Kidney epithelial cell (primary cell): ENCODE measurements at regions not wholly inside any gene's neighbourhood (a gene's known extent, or its start where the extent isn't known, plus 50 kb on each side); places are given as distances from the start of the nearest gene placed in this dataset.

Source experiments
- DNase-seq: peaks from one replicate; pipeline ENCODE4 v3.0.0-alpha.2; 2010; ENCODE audit warnings: low read depth
- H3K27me3 ChIP-seq: 2 replicates; pipeline ENCODE4 v1.6.0; 2011; ENCODE audit warnings: low read length; ENCODE audit not compliant: control insufficient read depth, insufficient read depth
- H3K36me3 ChIP-seq: 2 replicates; pipeline ENCODE4 v1.5.1; 2011; ENCODE audit warnings: low read length; ENCODE audit not compliant: control insufficient read depth, insufficient read depth
- H3K4me3 ChIP-seq: 2 replicates; pipeline ENCODE4 v1.5.1; 2011; ENCODE audit warnings: low read depth, mild to moderate bottlenecking, control low read depth, low read length
- CTCF ChIP-seq: IDR thresholded peaks from 2 replicates; pipeline ENCODE4 v1.5.1; 2011; ENCODE audit warnings: mild to moderate bottlenecking, moderate library complexity, low read length, control low read depth, inconsistent platforms; ENCODE audit not compliant: insufficient read depth, poor library complexity, severe bottlenecking

GRCh38 chr1:90319918-90320317 is 325.0 kb downstream of the ZNF326 start:
- Histone ChIP-seq H3K36me3 (no peaks in the 10 kb centered on the region), H3K27me3 (no peaks in the 10 kb centered on the region), H3K4me3 (no peak overlapping the region)
- no peak for DNase-seq
- no peak for TF ChIP-seq CTCF

- H3K4me3 ChIP-seq = no peak overlapping the region
- H3K27me3 ChIP-seq = no peaks in the 10 kb centered on the region
- no peaks in the 10 kb centered on the region for H3K36me3 ChIP-seq
- DNase-seq = no peak
- TF ChIP-seq CTCF = no peak
These were observed 323.5 kb downstream of the ZNF326 start for GRCh38 chr1:90318431-90318830.

- TF ChIP-seq CTCF = no peak
- Histone ChIP-seq H3K36me3 (no peaks in the 10 kb centered on the region), H3K4me3 (no peak overlapping the region), H3K27me3 (no peaks in the 10 kb centered on the region)
- DNase-seq = no peak
These were observed 322.7 kb downstream of the ZNF326 start for GRCh38 chr1:90317628-90318027.

- no peaks in the 10 kb centered on the region for H3K36me3 ChIP-seq
- TF ChIP-seq CTCF = no peak
- DNase-seq = no peak
These were observed 319.6 kb downstream of the ZNF326 start for GRCh38 chr1:90314533-90314932.

DNA sequence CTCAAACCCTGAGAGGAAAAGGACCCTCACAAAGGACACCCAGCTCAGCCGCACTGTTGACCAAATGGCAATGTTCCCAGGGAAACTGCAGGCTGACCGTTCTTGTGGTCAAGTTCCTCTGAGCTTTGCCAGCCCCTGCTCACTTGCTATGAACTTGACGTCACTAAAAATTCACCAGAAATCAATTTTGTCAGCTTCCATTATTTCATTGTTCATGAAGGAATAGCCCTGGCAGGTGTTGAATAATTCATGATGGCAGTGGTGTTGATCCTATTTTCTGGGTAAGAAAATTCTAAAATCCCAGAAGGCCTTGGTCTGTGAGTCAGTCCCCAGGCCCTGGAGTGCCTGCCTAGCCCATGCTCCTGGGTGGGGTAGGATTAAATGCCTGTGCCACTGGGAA is 318.9 kb downstream of the ZNF326 start:
- H3K27me3 ChIP-seq = no peaks in the 10 kb centered on the region
- H3K4me3 ChIP-seq = no peak overlapping the region
- no peaks in the 10 kb centered on the region for H3K36me3 ChIP-seq
- TF ChIP-seq CTCF = no peak
- no peak for DNase-seq

More at GRCh38 chr1:90314533-90314932, 319.6 kb downstream of the ZNF326 start:
- H3K27me3 ChIP-seq = no peaks in the 10 kb centered on the region
- H3K4me3 ChIP-seq = no peak overlapping the region

GRCh38 chr1:90309806-90310205 is 314.9 kb downstream of the ZNF326 start:
- Histone ChIP-seq H3K36me3 (no peaks in the 10 kb centered on the region), H3K4me3 (no peak overlapping the region), H3K27me3 (no peaks in the 10 kb centered on the region)
- TF ChIP-seq CTCF = no peak
- no peak for DNase-seq
